Body of pancreas (tissue), 4 donors: ENCODE measurements at regions not wholly inside any gene's neighbourhood (a gene's known extent, or its start where the extent isn't known, plus 50 kb on each side); places are given as distances from the start of the nearest gene placed in this dataset.

Experiments
- CTCF ChIP-seq, 7 experiments: fragments of 450-650 bp in 4 of 7; fragments of 200-600 bp in 3 of 7; sonication (generic) in 3 of 7; IDR thresholded peaks; one replicate each; pipeline ENCODE4 v1.5.1; 2016 to 2019; ENCODE audit warnings: antibody characterized with exemption in 7 of 7
- POLR2A ChIP-seq, 3 donors: fragments of 450-650 bp; IDR thresholded peaks; one replicate each; pipeline ENCODE4 v1.6.1; 2016; ENCODE audit warnings: antibody characterized with exemption in 3 of 3, mild to moderate bottlenecking in 2 of 3

- TF ChIP-seq POLR2A (IDR thresholded peaks at IDR 0.05) (no peak), CTCF (IDR thresholded peaks at IDR 0.05) (no peak)
Observed at GRCh38 chr6:140572867-140573266, 1198.4 kb upstream of the CITED2 start.
